B cell (primary cell): ENCODE measurements at regions not wholly inside any gene's neighbourhood (a gene's known extent, or its start where the extent isn't known, plus 50 kb on each side); places are given as distances from the start of the nearest gene placed in this dataset.

Experiments
- ATAC-seq: fragments of 200-7000 bp; cut with Tn5 transposase; one replicate; pipeline ENCODE4 v1.10.0; 2021; ENCODE audit warnings: low read depth, mild to moderate bottlenecking, moderate number of reproducible peaks, moderate library complexity
- CTCF ChIA-PET: fragments of 350-600 bp; sonication (Branson Sonifier 250); formaldehyde crosslinking; loops from one replicate; lab custom pipeline; 2021; ENCODE audit warnings: antibody characterized with exemption, inconsistent platforms; lab: Charles Lee
- POLR2A ChIA-PET: fragments of 350-600 bp; sonication (Branson Sonifier 250); formaldehyde crosslinking; loops from one replicate; lab custom pipeline; 2021; ENCODE audit warnings: antibody characterized with exemption; lab: Charles Lee
- DNase-seq: peaks from one replicate; pipeline ENCODE4 v3.0.0; 2013
- H2AFZ ChIP-seq: 2 replicates; pipeline ENCODE4 v1.6.1; 2012; ENCODE audit warnings: mild to moderate bottlenecking, low read depth, low read length; ENCODE audit not compliant: insufficient read depth, poor library complexity, severe bottlenecking
- H3K27ac ChIP-seq, 2 donors: 1 replicate in 1 of 2; 2 replicates in 1 of 2; pipeline ENCODE4 v1.5.1; 2012 to 2013; ENCODE audit warnings: low read length in 2 of 2, mild to moderate bottlenecking in 2 of 2, moderate library complexity in 1 of 2
- H3K27me3 ChIP-seq, 4 experiments: fragments of 200-600 bp in 1 of 4; sonication (generic) in 1 of 4; replicated peaks in 1 of 4; 1 replicate in 2 of 4; 2 replicates in 2 of 4; pipeline versions ENCODE4 v1.6.1 to v1.7.0; 2013 to 2016; ENCODE audit warnings: low read length in 3 of 4, mild to moderate bottlenecking in 2 of 4, mixed read lengths in 1 of 4, moderate library complexity in 1 of 4; ENCODE audit not compliant: insufficient read depth in 4 of 4, control insufficient read depth in 3 of 4; ENCODE audit errors: control extremely low read depth in 1 of 4
- H3K36me3 ChIP-seq, 2 experiments: replicated peaks in 1 of 2; 1 replicate in 1 of 2; 2 replicates in 1 of 2; pipeline versions ENCODE4 v1.6.1 to v1.7.1; 2013; ENCODE audit warnings: low read length in 1 of 2; ENCODE audit not compliant: insufficient read depth in 2 of 2, control insufficient read depth in 1 of 2; ENCODE audit errors: control extremely low read depth in 1 of 2, extremely low read depth in 1 of 2
- H3K4me1 ChIP-seq, 2 donors: fragments of 200-600 bp in 1 of 2; sonication (generic) in 1 of 2; 1 replicate in 1 of 2; 2 replicates in 1 of 2; pipeline versions ENCODE4 v1.5.1 to v1.6.1; 2013 to 2017; ENCODE audit warnings: low read length in 2 of 2; ENCODE audit not compliant: control insufficient read depth in 2 of 2, insufficient read depth in 2 of 2
- H3K4me2 ChIP-seq: replicated peaks from 2 replicates; pipeline ENCODE3; 2012; ENCODE audit warnings: mild to moderate bottlenecking, low read depth, low read length; ENCODE audit not compliant: poor library complexity, severe bottlenecking
- H3K4me3 ChIP-seq, 5 experiments: fragments of 200-600 bp in 1 of 5; sonication (generic) in 1 of 5; 1 replicate in 3 of 5; 2 replicates in 2 of 5; pipeline versions ENCODE4 v1.5.1 to v1.7.0; 2011 to 2016; ENCODE audit warnings: low read length in 4 of 5, mild to moderate bottlenecking in 4 of 5, low read depth in 2 of 5, control low read depth in 1 of 5, moderate library complexity in 1 of 5; ENCODE audit not compliant: insufficient read depth in 1 of 5; ENCODE audit errors: control extremely low read depth in 1 of 5, extremely low read depth in 1 of 5
- H3K79me2 ChIP-seq: fragments of 200-600 bp; sonication (generic); one replicate; pipeline ENCODE4 v1.6.0; 2016; ENCODE audit warnings: low read length; ENCODE audit not compliant: control insufficient read depth, insufficient read depth
- H3K9ac ChIP-seq: fragments of 200-600 bp; sonication (generic); 2 replicates; pipeline ENCODE4 v1.6.1; 2017; ENCODE audit warnings: mild to moderate bottlenecking, low read length, moderate library complexity
- H3K9me3 ChIP-seq, 3 donors: one replicate each; pipeline versions ENCODE4 v1.6.1 to v1.7.1; 2013; ENCODE audit warnings: low read length in 2 of 3; ENCODE audit not compliant: control insufficient read depth in 2 of 3, insufficient read depth in 1 of 3; ENCODE audit errors: control extremely low read depth in 1 of 3
- H4K20me1 ChIP-seq: 2 replicates; pipeline ENCODE4 v1.6.0; 2012; ENCODE audit warnings: mild to moderate bottlenecking, low read length; ENCODE audit not compliant: insufficient read depth, control insufficient read depth, poor library complexity, severe bottlenecking
- H3K27ac Mint-ChIP-seq: one replicate; pipeline ENCODE4 v1.8.0; 2021; ENCODE audit warnings: mixed read lengths
- H3K27me3 Mint-ChIP-seq: one replicate; pipeline ENCODE4 v1.8.0; 2021; ENCODE audit warnings: mixed read lengths
- H3K4me1 Mint-ChIP-seq: one replicate; pipeline ENCODE4 v1.8.0; 2021; ENCODE audit warnings: mixed read lengths
- H3K4me3 Mint-ChIP-seq: one replicate; pipeline ENCODE4 v1.8.0; 2021; ENCODE audit warnings: mixed read lengths
- H3K9me3 Mint-ChIP-seq: one replicate; pipeline ENCODE4 v1.8.0; 2022; ENCODE audit warnings: mixed read lengths; ENCODE audit not compliant: insufficient read depth
- EZH2 ChIP-seq: IDR thresholded peaks from 2 replicates; pipeline ENCODE4 v1.6.1; 2012; ENCODE audit warnings: borderline replicate concordance, low read depth, mild to moderate bottlenecking, moderate library complexity, low read length; ENCODE audit not compliant: insufficient read depth, poor library complexity, severe bottlenecking
- WGBS: methylation state at CpG from one replicate; pipeline ENCODE4 v1.1.5; 2013; ENCODE audit warnings: missing lambda C conversion rate; ENCODE audit not compliant: insufficient coverage; 5-methylcytosine and 5-hydroxymethylcytosine counted together
- intact Hi-C: fragments of 100-400 bp; cut with micrococcal nuclease; formaldehyde crosslinking; loops from one replicate; pipeline ENCODE4 v1.10.0; 2022
- TF ChIP-seq, protein P1 (sequence below): fragments of 200-600 bp; IDR thresholded peaks from one replicate; pipeline ENCODE4 v1.8.0; 2022; ENCODE audit warnings: antibody characterized with exemption, mild to moderate bottlenecking

- no peak for TF ChIP-seq EZH2
- TF ChIP-seq, protein P1, sequence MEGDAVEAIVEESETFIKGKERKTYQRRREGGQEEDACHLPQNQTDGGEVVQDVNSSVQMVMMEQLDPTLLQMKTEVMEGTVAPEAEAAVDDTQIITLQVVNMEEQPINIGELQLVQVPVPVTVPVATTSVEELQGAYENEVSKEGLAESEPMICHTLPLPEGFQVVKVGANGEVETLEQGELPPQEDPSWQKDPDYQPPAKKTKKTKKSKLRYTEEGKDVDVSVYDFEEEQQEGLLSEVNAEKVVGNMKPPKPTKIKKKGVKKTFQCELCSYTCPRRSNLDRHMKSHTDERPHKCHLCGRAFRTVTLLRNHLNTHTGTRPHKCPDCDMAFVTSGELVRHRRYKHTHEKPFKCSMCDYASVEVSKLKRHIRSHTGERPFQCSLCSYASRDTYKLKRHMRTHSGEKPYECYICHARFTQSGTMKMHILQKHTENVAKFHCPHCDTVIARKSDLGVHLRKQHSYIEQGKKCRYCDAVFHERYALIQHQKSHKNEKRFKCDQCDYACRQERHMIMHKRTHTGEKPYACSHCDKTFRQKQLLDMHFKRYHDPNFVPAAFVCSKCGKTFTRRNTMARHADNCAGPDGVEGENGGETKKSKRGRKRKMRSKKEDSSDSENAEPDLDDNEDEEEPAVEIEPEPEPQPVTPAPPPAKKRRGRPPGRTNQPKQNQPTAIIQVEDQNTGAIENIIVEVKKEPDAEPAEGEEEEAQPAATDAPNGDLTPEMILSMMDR = no peak
- Histone ChIP-seq H3K4me1 (no peaks in the 10 kb centered on the region), H4K20me1 (no peaks in the 10 kb centered on the region), H3K27ac (no peak overlapping the region), H3K4me2 (no peak overlapping the region), H3K4me3 (no peak overlapping the region), H3K27me3 (no peaks in the 10 kb centered on the region), H2AFZ (no peak overlapping the region), H3K36me3 (no peaks in the 10 kb centered on the region), H3K9me3 (no peaks in the 10 kb centered on the region), H3K79me2 (no peaks in the 10 kb centered on the region), H3K9ac (no peak overlapping the region)
- Mint-ChIP-seq H3K27me3 (no peaks in the 10 kb centered on the region), H3K27ac (no peak overlapping the region), H3K4me3 (no peak overlapping the region), H3K9me3 (no peaks in the 10 kb centered on the region), H3K4me1 (no peaks in the 10 kb centered on the region)
- DNase-seq (no peak), ATAC-seq (no peak)
- intact Hi-C loops = no loop called here
- CTCF ChIA-PET = no interaction called here
- WGBS = no CpG with 5 or more reads among the region's 1 CpG
- POLR2A ChIA-PET = no interaction called here
Measured at GRCh38 chr14:40345334-40345733, 913.1 kb upstream of the FBXO33 start.

DNA sequence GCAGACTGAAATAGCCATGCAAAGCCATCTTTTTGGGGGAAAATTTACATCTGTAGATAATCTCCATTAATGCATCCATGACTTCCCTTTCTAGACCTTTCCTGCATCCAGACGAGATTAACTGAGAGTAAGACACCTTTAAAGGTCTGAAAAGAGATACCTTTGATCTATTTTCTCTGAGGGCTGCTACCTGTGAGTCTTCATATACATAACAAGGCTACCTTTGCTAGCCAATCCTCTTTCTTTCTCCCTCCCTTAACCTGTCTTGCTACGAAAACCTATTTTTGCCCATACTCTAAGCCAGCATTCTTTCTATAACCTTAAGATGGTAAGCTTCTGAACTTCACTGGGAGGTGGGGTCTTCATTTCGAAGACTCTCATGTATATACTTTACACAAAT, 908.5 kb upstream of the FBXO33 start:
- 100% methylated on average over 1 of the region's 3 CpGs for WGBS
- H3K27ac Mint-ChIP-seq = no peak overlapping the region
- no peak for ATAC-seq
- intact Hi-C loops = no loop called here
- DNase-seq = no peak
- no peak overlapping the region for H3K9ac ChIP-seq
- H3K4me3 Mint-ChIP-seq = no peak overlapping the region
- H3K27ac ChIP-seq = no peak overlapping the region
- no peaks in the 10 kb centered on the region for H3K27me3 ChIP-seq
- H3K36me3 ChIP-seq = no peaks in the 10 kb centered on the region
- no peak overlapping the region for H3K4me2 ChIP-seq
- no peaks in the 10 kb centered on the region for H3K4me1 Mint-ChIP-seq
- no peaks in the 10 kb centered on the region for H3K79me2 ChIP-seq
- H3K4me1 ChIP-seq = no peaks in the 10 kb centered on the region
- no peaks in the 10 kb centered on the region for H3K27me3 Mint-ChIP-seq
- no peaks in the 10 kb centered on the region for H4K20me1 ChIP-seq
- TF ChIP-seq EZH2 = no peak
- TF ChIP-seq, protein P1 = no peak
- H2AFZ ChIP-seq = no peak overlapping the region
- ChIA-PET POLR2A (no interaction called here), CTCF (no interaction called here)
- H3K9me3 Mint-ChIP-seq = no peaks in the 10 kb centered on the region
- H3K4me3 ChIP-seq = no peak overlapping the region
- H3K9me3 ChIP-seq = no peaks in the 10 kb centered on the region
